ENCODE measurements at regions not wholly inside any gene's neighbourhood (a gene's known extent, or its start where the extent isn't known, plus 50 kb on each side); places are given as distances from the start of the nearest gene placed in this dataset.

DNA sequence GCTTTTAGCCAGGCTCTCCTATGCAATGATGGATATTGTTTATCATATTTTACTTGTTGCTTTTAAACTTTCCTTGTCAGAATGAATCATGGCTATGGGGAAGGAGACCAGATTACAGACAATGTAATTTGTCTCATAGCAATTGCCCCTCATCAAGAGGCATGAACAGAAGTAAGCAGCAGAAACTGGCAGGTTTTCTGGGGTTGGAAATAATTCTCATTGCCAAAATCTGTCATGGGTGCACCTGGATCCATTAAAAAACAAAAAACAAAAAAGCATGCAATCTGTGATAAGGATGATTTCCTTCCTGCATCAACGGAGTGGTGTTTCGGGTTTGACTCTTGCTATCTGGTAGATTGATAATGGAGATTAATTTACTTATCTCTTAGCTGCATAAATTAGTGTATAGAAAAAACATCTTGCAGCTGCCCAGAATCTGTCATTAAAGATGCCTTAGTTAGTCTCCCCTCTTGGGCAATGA, 419.6 kb downstream of the SOX11 start:
- intact Hi-C loops (cut with DNase I; ENCODE audit: low total_unique reads) (no loop called here), in situ Hi-C loops (cut with MboI; ENCODE audit: low sequenced_read_pairs in 4 of 4) (no loop called here)
- no peaks in the 10 kb centered on the region for H3K9me3 ChIP-seq
- TF ChIP-seq CTCF (IDR thresholded peaks at IDR 0.05 in 4 of 5, conservative IDR thresholded peaks at IDR 0.05 in 1 of 5) (no peak), POLR2A (IDR thresholded peaks at IDR 0.05) (no peak)
- no peaks in the 10 kb centered on the region for H3K4me1 ChIP-seq
- H3K4me3 ChIP-seq, result no peak overlapping the region
- DNase-seq (no peak), ATAC-seq (no peak)
- H3K27me3 ChIP-seq, result no peaks in the 10 kb centered on the region
- H3K27ac ChIP-seq, result no peak overlapping the region
- H3K36me3 ChIP-seq, result no peaks in the 10 kb centered on the region

DNA sequence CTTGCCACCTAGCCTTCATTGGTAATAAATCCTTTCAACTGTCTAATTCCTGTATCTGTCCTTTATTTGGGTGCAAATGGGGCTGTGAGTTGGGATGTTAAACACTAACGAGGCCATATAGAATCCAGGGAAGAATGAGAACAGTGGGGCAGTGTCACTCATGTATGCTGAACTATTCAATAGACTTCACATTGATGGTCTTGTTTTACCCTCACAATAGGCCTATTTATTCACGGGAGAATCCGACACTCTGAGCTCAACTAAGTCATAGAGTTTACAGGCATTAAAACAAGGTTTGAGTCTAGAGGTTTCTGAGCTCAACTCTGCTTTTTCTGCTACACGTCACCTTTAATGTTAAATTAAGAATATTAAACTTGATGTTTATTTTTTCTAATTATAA, 421.6 kb downstream of the SOX11 start:
- H3K27ac ChIP-seq, result no peak overlapping the region
- in situ Hi-C loops (cut with MboI; ENCODE audit: low sequenced_read_pairs in 4 of 4), result no loop called here
- TF ChIP-seq POLR2A (IDR thresholded peaks at IDR 0.05) (no peak), CTCF (IDR thresholded peaks at IDR 0.05 in 4 of 5, conservative IDR thresholded peaks at IDR 0.05 in 1 of 5) (no peak)

GRCh38 chr2:6127718-6128117, 435.5 kb downstream of the SOX11 start:
- Histone ChIP-seq H3K4me1 (peaks cover 0 to 4% of the 10 kb centered on the region in 2 donors), H3K9me3 (no peaks in the 10 kb centered on the region), H3K27me3 (no peaks in the 10 kb centered on the region), H3K4me3 (no peak overlapping the region), H3K27ac (no peak overlapping the region), H3K36me3 (no peaks in the 10 kb centered on the region)
- no peak for DNase-seq
- in situ Hi-C loops (cut with MboI; ENCODE audit: low sequenced_read_pairs in 4 of 4), result no loop called here
- no peak for ATAC-seq
- TF ChIP-seq CTCF (IDR thresholded peaks at IDR 0.05 in 4 of 5, conservative IDR thresholded peaks at IDR 0.05 in 1 of 5) (no peak), POLR2A (IDR thresholded peaks at IDR 0.05) (no peak)
- intact Hi-C loops (cut with DNase I; ENCODE audit: low total_unique reads), result no loop called here

More for the DNA sequence above, 421.6 kb downstream of the SOX11 start:
- Histone ChIP-seq H3K9me3 (no peaks in the 10 kb centered on the region), H3K4me3 (no peak overlapping the region), H3K27me3 (no peaks in the 10 kb centered on the region), H3K4me1 (no peaks in the 10 kb centered on the region), H3K36me3 (no peaks in the 10 kb centered on the region)
- ATAC-seq (no peak), DNase-seq (no peak)
- intact Hi-C loops (cut with DNase I; ENCODE audit: low total_unique reads), result no loop called here

GRCh38 chr2:6139142-6139541, 447.0 kb downstream of the SOX11 start:
- Histone ChIP-seq H3K9me3 (no peaks in the 10 kb centered on the region), H3K27me3 (no peaks in the 10 kb centered on the region), H3K4me1 (no peaks in the 10 kb centered on the region), H3K4me3 (no peak overlapping the region), H3K27ac (no peak overlapping the region), H3K36me3 (no peaks in the 10 kb centered on the region)
- intact Hi-C loops (cut with DNase I; ENCODE audit: low total_unique reads), result no loop called here
- DNase-seq (no peak), ATAC-seq (no peak)
- no peak for TF ChIP-seq CTCF (IDR thresholded peaks at IDR 0.05 in 4 of 5, conservative IDR thresholded peaks at IDR 0.05 in 1 of 5)
- no peak for TF ChIP-seq POLR2A (IDR thresholded peaks at IDR 0.05)
- in situ Hi-C loops (cut with MboI; ENCODE audit: low sequenced_read_pairs in 4 of 4), result no loop called here

DNA sequence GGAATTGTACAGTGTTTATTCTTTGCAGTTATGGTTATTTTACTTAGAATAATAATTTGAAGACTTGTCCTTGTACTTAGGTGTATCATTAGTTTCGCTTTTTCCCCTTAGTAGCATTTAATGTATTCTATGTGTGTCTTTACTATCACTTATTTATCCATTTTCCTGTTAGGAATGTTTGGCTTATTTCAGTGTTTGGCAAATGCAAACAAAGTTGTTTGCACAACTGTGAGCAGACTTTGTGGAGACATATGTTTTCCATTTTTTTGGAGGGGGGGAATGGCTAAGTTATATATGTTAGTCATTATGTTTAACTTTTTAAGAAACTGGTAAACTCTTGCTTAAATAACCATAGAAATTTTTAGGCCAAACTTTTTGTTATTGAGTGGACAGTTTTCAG, 447.7 kb downstream of the SOX11 start:
- ATAC-seq (no peak), DNase-seq (no peak)
- no peak overlapping the region for H3K27ac ChIP-seq
- no peaks in the 10 kb centered on the region for H3K9me3 ChIP-seq
- intact Hi-C loops (cut with DNase I; ENCODE audit: low total_unique reads), result no loop called here
- H3K4me3 ChIP-seq, result no peak overlapping the region
- no peaks in the 10 kb centered on the region for H3K4me1 ChIP-seq
- no peaks in the 10 kb centered on the region for H3K27me3 ChIP-seq
- no peaks in the 10 kb centered on the region for H3K36me3 ChIP-seq
- no peak for TF ChIP-seq POLR2A (IDR thresholded peaks at IDR 0.05)
- no peak for TF ChIP-seq CTCF (IDR thresholded peaks at IDR 0.05 in 4 of 5, conservative IDR thresholded peaks at IDR 0.05 in 1 of 5)
- in situ Hi-C loops (cut with MboI; ENCODE audit: low sequenced_read_pairs in 4 of 4), result no loop called here

Data from gastrocnemius medialis (tissue), 4 donors.